Stimulated activated naive CD4-positive, alpha-beta T cell treated with Interleukin-2 at 50 U/mL for 16 hours (primary cell): ENCODE measurements at regions not wholly inside any gene's neighbourhood (a gene's known extent, or its start where the extent isn't known, plus 50 kb on each side); places are given as distances from the start of the nearest gene placed in this dataset.
"Not testable (repeated sequence)": the region's sequence is repeated elsewhere in the genome, so short reads cannot be mapped to it uniquely, and the experiment has no call there.

Experiments
- DNase-seq: peaks from one replicate; lab custom pipeline; 2025; lab: John Stamatoyannopoulos, UW

GRCh38 chr6:134821928-134822864 is 127.7 kb downstream of the ALDH8A1 start:
- DNase-seq, result no peak

DNA sequence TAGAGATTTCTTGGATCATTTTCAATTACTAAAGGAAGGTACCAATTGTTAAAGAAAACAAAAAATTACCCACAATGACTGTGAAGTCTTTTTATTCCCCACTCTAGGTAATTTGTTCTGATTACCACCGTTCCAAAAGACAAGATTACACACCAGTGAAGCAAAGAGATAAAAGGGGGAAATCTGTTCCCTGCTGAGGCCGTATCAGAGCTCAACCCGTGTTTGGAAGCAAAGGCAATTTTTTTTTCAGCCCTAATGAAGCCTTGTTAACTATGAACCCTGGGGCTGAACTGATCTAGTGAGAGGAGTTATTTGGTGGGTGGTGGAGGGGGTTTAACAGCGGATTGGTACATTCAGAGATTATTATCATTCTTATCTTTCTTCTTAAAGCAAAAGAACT is 128.5 kb downstream of the ALDH8A1 start:
- DNase-seq, result no peak

DNA sequence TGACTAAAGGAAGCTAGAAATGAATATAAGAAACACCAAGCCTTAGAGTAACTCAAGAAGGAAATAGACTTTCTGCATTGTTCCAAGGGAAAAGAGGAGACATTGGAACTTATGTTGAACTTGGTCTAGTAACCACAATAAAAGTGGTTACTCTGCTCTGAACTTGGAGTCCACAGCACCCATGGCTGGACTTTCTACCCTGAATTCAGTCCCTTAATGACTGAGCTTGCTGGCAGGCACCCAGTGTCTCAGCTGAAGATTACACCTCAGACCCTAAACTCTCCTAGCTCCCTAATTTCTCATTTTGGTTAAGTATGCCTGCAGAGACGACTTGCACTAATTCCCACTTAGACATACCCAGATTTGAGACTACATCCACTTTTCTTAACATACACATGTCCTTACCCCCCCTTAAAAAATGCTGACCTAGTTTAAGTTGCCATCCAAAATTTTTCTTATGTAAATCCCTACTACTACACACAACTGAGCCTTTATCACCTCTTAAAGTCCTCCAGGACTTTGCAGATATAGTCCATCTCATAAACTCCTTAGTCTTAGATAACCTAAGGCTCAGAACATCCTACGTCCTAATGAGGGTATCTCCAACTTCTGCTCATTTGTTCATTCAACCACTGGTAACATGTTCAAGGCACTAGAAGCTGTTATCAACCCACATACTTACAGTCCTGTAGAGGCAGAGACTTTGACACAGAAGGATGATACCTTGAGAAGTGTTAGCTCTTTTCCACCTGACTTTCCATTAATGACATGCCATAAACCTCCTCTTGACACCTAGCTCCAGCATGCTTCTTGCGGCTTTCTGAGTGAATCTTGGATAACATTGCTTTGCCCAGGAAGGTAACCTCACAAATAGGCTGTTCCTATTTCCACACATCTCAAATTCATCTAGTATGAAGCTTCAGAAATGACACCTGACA is 129.8 kb downstream of the ALDH8A1 start:
- DNase-seq, result no peak

- DNase-seq, result no peak
These were observed 130.7 kb downstream of the ALDH8A1 start for GRCh38 chr6:134819236-134819635.

DNA sequence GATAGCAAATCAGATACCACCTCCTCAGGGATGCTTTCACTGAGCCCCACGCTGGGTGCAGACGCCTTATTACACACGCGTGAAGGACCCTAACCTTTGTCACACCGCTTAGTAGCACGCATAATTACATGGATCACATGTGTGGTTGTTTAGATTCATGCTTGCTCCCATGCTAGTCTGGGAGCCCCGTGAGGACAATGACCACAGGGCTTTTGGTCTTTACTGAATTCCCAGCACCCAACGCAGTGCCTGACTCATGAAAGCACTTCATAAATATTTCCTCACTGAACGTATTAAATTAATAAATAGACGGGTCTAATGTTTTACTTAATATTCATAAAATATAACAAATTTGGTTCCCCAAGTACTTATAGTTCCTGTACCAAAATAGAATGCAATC is 132.5 kb downstream of the ALDH8A1 start:
- DNase-seq, result no peak

DNA sequence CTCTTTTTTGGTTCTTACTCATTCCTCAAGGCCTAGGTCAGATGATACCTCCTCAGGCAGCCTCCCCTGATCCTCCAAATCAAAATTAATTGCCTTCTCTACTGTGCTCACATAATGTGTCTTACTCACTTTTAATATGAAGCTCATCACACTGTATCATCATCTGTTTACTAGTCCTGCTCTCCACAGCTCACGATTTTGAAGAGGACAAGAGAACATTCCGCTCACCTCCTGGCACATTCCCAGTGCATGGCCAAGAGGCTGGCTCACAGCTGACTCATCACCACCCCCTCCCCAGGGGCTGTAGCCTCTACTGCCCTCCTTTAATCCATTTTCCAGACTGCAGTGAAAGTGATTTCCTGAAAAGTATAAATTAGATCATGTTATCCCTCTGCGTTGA is 133.1 kb downstream of the ALDH8A1 start:
- DNase-seq, result no peak

GRCh38 chr6:134816300-134816699 is 133.6 kb downstream of the ALDH8A1 start:
- no peak for DNase-seq

DNA sequence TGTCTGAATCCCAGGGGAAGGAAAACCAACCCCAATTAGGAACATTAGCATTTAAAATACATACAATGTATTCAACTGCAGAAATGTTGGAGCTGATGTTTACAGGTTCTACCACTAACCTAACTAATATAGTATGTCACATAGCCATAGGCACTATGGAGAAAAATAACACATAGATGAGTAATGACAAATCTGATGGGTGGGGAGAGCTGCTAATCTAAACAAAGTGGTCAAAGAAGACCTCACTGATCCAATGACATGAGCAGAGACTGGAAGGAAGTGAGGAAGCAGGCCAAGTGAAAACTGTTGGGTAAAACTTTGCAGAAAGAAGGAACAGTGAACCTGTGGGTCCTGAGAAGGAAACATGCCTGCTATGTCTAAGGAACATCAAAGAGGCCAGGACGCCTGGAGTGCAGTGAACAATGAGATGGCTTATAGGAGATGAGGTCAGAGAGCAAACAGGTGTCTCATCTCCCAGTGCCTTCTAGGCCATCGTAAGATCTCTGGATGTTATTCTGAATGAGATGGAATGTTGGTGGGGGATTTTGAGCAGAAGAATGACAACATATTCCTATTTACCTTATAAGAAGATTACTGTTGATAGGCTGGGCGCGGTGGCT is 135.7 kb downstream of the ALDH8A1 start:
- DNase-seq, result no peak

DNA sequence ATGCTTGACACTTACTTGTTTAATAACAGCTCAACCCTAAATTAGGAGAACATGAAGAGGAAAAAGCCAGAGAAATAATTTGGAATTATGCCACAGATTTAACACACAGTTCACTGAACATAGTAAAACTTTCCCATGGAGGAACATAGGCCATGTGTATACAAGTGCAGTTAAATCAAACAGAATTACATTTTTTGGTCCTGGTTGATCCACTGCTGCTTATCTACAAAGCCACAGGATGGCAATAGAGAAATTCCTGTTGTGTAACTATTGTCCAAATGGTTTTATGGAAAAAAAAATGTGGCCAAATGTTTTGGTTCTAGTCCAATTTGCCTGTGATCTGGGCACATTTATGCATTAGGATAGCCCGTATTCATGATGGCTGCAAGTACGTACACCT is 136.8 kb downstream of the ALDH8A1 start:
- no peak for DNase-seq

- no peak for DNase-seq
These were observed 139.5 kb downstream of the ALDH8A1 start for GRCh38 chr6:134810402-134810801.

DNA sequence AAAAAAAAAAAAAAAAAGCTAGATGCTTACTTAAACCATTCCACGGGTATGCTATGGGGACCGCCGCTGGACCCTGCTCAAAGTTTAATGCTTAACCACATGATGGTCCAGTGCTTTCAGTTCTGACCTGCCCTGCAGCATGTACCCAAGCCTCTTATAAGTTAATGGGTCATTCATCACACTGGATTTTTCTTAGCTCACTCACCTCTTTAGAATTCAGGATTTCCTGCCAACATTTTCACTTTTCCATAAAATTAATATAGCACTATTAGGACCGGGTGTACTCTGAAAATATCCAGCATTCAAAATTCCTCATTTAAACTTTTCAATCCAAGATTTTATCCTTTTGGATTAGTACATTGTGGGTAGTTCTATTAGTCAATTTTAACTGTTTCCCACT is 140.8 kb downstream of the ALDH8A1 start:
- DNase-seq, result no peak

- no peak for DNase-seq
These were observed 143.6 kb downstream of the ALDH8A1 start for GRCh38 chr6:134806180-134806798.

- no peak for DNase-seq
These were observed 144.7 kb downstream of the ALDH8A1 start for GRCh38 chr6:134805168-134805567.

- not testable (repeated sequence) for DNase-seq
These were observed 145.6 kb downstream of the ALDH8A1 start for GRCh38 chr6:134804311-134804710.

- no peak for DNase-seq
These were observed 147.4 kb downstream of the ALDH8A1 start for GRCh38 chr6:134802426-134803058.

DNA sequence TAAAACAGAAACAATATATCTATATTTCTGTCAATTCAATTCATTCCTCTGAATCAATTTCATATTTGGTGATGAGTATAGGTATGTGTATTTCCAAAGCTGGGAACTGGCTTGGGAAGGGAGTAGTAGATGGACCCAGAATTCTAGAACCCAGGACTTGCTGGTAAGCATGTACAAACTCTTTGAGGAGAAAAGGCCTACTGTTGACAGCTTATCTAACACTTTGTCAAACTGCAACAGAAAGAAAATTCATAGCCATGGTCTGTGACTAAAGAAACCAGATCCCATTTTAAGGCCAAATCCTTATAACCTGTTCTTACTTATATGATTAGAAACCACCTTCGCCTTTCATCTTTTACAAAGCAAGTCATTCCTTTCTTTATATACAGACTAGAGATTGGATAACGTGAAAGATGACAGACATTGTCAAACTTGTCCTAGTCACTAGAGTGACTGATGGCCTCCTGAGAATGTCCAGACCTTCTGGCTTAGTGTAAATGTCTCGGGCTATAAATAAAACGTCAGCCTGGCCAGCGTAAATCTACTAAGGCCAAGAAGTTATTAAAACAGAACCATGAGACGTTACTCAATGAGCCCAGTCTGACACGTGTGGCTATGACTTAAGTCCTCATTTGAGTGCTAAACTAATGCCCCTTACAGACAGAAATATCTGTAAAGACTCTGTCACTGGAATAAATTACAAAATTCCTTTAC is 152.3 kb downstream of the ALDH8A1 start:
- DNase-seq, result no peak

GRCh38 chr6:134795691-134796090 is 154.2 kb downstream of the ALDH8A1 start:
- DNase-seq, result no peak

GRCh38 chr6:134795001-134795400 is 154.9 kb downstream of the ALDH8A1 start:
- no peak for DNase-seq

GRCh38 chr6:134791243-134791843 is 158.6 kb downstream of the ALDH8A1 start:
- DNase-seq, result not testable (repeated sequence)

GRCh38 chr6:134787261-134787877 is 162.5 kb downstream of the ALDH8A1 start:
- DNase-seq, result no peak
